ENCODE measurements at regions not wholly inside any gene's neighbourhood (a gene's known extent, or its start where the extent isn't known, plus 50 kb on each side); places are given as distances from the start of the nearest gene placed in this dataset.

GRCh38 chr10:123348691-123349572 is 194.7 kb downstream of the BUB3 start:
- H3K4me3 ChIP-seq (ENCODE audit: low read depth, low read length): no peak overlapping the region
- TF ChIP-seq CTCF (IDR thresholded peaks at IDR 0.05; ENCODE audit: low read depth, low read length, missing control alignments): no peak
- H3K36me3 ChIP-seq (replicated peaks): no peaks in the 10 kb centered on the region
- H3K27ac ChIP-seq: no peak overlapping the region
- in situ Hi-C loops (cut with HindIII; ENCODE audit: low pct_ligation_motif_present, low sequenced_read_pairs): no loop called here
- no peaks in the 10 kb centered on the region for H3K27me3 ChIP-seq (replicated peaks)
- DNase-seq: no peak

GRCh38 chr10:123351715-123352114 is 197.5 kb downstream of the BUB3 start:
- no peak for DNase-seq
- Histone ChIP-seq H3K36me3 (replicated peaks) (no peaks in the 10 kb centered on the region), H3K27ac (no peak overlapping the region), H3K4me3 (ENCODE audit: low read depth, low read length) (no peak overlapping the region), H3K27me3 (replicated peaks) (no peaks in the 10 kb centered on the region)
- TF ChIP-seq CTCF (IDR thresholded peaks at IDR 0.05; ENCODE audit: low read depth, low read length, missing control alignments): no peak
- in situ Hi-C loops (cut with HindIII; ENCODE audit: low pct_ligation_motif_present, low sequenced_read_pairs): no loop called here

- H3K36me3 ChIP-seq (replicated peaks): no peaks in the 10 kb centered on the region
- no peaks in the 10 kb centered on the region for H3K27me3 ChIP-seq (replicated peaks)
- H3K27ac ChIP-seq: no peak overlapping the region
- H3K4me3 ChIP-seq (ENCODE audit: low read depth, low read length): no peak overlapping the region
- DNase-seq: no peak
- no peak for TF ChIP-seq CTCF (IDR thresholded peaks at IDR 0.05; ENCODE audit: low read depth, low read length, missing control alignments)
- in situ Hi-C loops (cut with HindIII; ENCODE audit: low pct_ligation_motif_present, low sequenced_read_pairs): no loop called here
Observed at GRCh38 chr10:123354521-123354920, 200.3 kb downstream of the BUB3 start.

GRCh38 chr10:123355748-123356481 is 201.7 kb downstream of the BUB3 start:
- Histone ChIP-seq H3K36me3 (replicated peaks) (no peaks in the 10 kb centered on the region), H3K27me3 (replicated peaks) (no peaks in the 10 kb centered on the region), H3K4me3 (ENCODE audit: low read depth, low read length) (no peak overlapping the region), H3K27ac (no peak overlapping the region)
- DNase-seq: no peak
- TF ChIP-seq CTCF (IDR thresholded peaks at IDR 0.05; ENCODE audit: low read depth, low read length, missing control alignments): no peak
- in situ Hi-C loops (cut with HindIII; ENCODE audit: low pct_ligation_motif_present, low sequenced_read_pairs): no loop called here

GRCh38 chr10:123356799-123357198 is 202.6 kb downstream of the BUB3 start:
- no peak for TF ChIP-seq CTCF (IDR thresholded peaks at IDR 0.05; ENCODE audit: low read depth, low read length, missing control alignments)
- in situ Hi-C loops (cut with HindIII; ENCODE audit: low pct_ligation_motif_present, low sequenced_read_pairs): no loop called here
- no peak for DNase-seq

More at GRCh38 chr10:123356799-123357198, 202.6 kb downstream of the BUB3 start:
- Histone ChIP-seq H3K27ac (no peak overlapping the region), H3K27me3 (replicated peaks) (no peaks in the 10 kb centered on the region), H3K36me3 (replicated peaks) (no peaks in the 10 kb centered on the region), H3K4me3 (ENCODE audit: low read depth, low read length) (no peak overlapping the region)

All from brain microvascular endothelial cell (primary cell).